Left hindlimb (tissue), 1 donor: ENCODE measurements at regions not wholly inside any gene's neighbourhood (a gene's known extent, or its start where the extent isn't known, plus 50 kb on each side); places are given as distances from the start of the nearest gene placed in this dataset.

Experiments
- DNase-seq: peaks from one replicate; pipeline ENCODE4 v3.0.0-alpha.2; 2018

GRCh38 chr16:50954469-50954868 is 196.6 kb downstream of the SALL1 start:
- DNase-seq = no peak

GRCh38 chr16:50953290-50953689 is 197.8 kb downstream of the SALL1 start:
- no peak for DNase-seq

DNA sequence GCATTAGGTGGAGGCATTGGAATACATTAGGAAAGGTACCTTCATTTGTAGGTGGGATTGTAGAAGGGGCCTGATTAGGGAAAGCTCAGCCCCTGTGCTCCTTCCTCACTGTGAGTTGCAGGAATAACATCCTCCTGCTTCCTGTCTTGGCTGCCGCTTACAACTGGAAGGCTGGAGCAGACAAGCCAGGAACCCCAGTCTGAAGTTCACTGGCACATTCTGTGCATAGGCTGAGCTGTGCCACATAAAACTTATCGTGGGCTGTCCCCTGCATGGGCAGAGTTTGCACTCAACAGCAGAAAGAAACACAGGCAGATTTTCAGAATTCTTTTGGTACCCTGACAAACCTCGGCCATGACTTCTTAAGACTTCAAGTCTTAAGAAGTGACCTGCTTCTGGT is 200.1 kb downstream of the SALL1 start:
- DNase-seq = no peak

GRCh38 chr16:50948268-50948930 is 202.7 kb downstream of the SALL1 start:
- no peak for DNase-seq

DNA sequence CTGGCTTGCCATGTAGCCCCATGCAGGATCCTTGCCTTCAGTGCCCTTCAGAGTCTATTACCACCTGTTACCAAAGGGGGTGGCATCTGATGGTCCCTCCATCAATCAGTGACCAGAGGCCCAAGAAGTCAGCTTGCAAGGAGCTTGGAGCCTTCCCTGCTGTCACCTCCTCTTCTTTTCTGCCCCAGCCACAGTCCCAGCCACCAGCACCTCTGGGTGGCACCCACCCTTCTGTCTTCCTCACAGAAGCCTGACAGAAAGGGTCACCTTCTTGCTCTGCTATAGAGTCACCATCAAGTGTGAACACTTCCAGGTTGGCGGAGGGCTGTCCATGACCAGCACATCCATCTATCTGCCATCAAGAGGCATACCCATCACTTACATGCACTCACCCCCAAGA is 203.2 kb downstream of the SALL1 start:
- no peak for DNase-seq

- DNase-seq = no peak
These were observed 204.5 kb downstream of the SALL1 start for GRCh38 chr16:50946606-50947005.

DNA sequence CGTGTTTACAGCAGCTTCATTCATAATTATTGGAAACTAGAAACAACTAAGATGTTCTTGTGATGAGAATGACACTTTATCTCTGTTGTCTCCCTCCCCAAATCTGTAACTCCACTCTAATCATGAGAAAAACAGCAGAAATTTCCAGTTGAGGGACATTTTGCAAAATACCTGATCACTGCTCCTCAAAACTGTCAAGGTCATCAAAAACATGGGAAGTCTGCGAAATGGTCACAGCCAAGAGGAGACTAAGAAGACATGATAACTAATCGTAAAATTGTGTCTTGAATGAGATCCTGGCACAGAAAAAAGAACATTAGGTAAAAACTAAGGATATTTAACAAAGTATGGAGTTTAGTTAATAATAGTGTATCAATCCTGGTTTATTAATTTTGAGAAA is 204.2 kb downstream of the CYLD start:
- DNase-seq = no peak

GRCh38 chr16:50945171-50945570 is 203.3 kb downstream of the CYLD start:
- no peak for DNase-seq

DNA sequence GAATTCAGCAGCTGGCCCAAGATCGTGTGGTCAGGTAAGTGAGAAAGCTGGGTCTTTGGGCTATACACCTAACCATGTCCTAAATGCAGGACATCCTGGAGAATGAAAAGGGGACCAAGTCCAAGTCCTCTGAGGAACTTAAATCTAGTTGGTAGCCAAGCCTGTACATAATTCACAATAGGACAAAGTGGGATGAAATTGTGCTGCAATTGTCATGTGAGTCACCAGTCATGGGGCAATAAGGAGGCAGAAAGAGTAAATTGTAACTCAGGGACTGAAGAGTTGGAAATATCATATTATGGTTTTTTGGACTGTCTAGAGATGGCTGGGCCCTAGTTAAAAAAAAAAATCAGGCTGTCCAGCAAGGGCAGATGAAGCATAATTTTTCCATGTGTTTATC is 202.6 kb downstream of the CYLD start:
- no peak for DNase-seq

- DNase-seq = no peak
These were observed 202.1 kb downstream of the CYLD start for GRCh38 chr16:50944033-50944432.

DNA sequence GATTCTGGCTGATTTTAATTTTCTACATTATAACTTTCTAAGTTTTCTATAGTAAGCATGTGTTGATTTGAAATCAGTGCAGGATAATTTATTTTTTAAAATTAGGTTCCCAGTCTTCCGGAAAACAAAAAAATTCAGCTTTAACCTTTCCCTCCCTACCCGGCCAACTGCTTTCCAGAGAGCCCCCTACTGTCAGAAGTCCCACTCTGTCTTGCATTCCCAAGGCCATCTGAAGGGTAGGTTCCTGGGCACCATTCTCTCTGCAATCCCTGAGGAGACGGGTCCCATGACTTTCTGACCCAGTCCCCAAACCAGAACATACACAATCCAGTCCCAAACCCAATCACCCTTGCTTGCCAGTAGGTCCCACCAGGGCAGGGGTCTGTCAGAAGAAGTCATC is 200.3 kb downstream of the CYLD start:
- no peak for DNase-seq

GRCh38 chr16:50941681-50942080 is 199.8 kb downstream of the CYLD start:
- DNase-seq = no peak

- DNase-seq = no peak
These were observed 198.5 kb downstream of the CYLD start for GRCh38 chr16:50940275-50940854.

DNA sequence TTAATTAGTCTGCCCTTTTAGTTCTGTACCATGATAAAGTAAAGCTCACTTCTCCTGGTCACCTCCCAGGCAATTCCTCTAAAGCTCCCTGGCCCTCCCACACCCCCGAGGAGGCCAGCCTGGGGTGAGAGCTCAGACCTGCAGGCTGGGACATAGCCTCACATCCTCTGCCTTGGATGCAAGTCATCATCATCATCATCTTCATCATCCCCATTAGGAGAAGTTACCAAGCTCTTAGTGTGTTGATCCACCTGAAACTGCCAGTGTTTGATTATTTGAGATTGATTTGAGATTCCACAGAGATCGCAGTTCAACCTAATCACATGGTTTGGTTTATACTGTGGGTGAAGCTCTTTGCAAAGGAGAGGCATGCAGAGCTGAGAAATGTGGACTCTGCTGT is 197.5 kb downstream of the CYLD start:
- no peak for DNase-seq

- no peak for DNase-seq
These were observed 197.0 kb downstream of the CYLD start for GRCh38 chr16:50938932-50939331.

DNA sequence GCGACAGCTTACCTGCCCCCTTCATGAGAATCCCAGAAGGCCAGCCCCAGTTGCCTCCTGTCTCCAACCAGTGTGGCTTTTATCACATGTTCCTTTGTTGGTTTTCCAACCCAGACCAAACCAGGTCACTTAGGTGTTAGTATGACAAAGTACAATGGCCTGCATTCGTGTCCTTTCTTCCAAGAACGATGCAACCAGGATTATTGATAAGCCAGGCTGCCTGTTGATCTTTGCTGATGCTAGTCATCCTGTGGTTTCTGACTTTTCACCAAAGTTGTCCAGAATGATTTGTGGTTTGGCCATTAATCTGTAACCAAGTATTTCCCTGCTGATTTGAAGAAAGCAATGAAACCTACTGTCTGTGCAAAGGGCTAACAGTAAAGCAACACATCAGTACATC is 191.4 kb downstream of the CYLD start:
- no peak for DNase-seq

- no peak for DNase-seq
These were observed 190.6 kb downstream of the CYLD start for GRCh38 chr16:50932348-50932935.

GRCh38 chr16:50928065-50928464 is 186.2 kb downstream of the CYLD start:
- no peak for DNase-seq

GRCh38 chr16:50925758-50926357 is 184.0 kb downstream of the CYLD start:
- DNase-seq = no peak

DNA sequence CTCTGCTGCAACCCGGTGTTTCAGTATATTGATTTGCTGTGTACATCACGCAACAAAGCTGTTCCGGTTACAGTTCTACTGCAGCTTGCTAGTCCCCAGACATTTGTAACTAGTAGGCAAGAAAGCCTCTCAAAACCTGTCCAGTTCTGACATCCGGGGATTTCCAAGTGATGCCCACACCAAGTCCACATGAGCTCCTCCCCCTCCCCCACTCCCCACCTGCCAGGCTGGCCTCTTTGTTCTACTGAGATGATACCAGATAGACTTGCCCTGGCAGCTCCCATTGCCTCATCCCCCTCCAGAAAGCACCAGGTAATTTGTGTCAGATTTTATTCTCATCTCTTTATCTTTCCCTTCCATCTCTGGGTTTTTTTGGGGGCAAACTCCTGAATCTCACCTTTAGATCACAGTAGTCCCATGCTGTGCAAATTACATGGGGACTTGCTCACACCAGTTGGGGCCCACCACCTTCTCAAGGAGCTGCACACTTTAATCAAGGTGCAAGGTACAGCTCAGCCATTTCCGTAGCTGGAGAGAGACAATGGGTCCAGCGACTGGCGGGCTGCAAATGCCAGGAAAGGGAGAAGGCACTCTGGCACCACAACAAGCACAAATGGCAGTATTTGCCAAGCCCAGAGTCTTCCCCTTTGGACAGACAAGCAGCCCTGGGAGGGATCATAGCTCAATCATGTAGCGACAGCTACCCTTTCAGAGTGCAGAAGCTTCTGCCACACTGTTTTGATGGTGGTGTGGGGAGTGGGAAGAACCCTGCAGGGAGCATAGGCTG is 183.1 kb downstream of the CYLD start:
- no peak for DNase-seq

DNA sequence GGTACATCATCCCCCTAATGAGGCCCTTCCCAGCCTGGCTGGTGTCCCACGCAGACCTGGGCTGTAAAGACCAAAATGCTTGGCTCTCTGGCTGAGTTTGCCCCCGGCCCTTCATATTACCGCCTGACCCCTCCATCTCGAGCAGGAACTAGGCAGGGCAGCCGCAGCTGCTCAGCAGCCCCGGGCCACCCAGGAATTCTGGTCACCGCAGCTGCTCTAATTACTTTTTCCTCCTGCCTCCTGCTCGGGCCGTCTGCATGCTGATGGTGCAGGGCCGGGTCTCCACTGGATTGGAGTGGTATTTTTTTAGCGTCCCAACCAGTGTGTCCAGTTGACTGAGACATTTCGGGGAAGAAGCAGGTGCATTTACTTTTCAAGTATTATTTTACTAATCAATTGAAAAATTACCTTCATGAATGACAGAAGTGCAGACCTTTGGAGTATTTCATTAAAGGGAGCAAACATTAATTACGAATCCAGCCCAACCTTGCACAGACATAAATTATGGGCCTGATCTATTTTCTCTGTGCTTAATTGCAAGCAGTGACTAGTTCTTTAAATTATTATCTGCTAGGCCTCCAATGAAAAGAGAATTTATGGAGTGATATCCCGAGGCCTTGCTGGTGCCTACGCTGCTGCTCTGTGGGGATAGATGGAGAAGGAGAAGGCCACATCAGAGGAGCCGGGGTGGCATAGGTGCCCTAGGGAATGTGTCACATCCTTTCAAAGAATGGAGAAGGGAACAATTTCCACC is 176.2 kb downstream of the CYLD start:
- DNase-seq = no peak

GRCh38 chr16:50916040-50916439 is 174.2 kb downstream of the CYLD start:
- DNase-seq = no peak

DNA sequence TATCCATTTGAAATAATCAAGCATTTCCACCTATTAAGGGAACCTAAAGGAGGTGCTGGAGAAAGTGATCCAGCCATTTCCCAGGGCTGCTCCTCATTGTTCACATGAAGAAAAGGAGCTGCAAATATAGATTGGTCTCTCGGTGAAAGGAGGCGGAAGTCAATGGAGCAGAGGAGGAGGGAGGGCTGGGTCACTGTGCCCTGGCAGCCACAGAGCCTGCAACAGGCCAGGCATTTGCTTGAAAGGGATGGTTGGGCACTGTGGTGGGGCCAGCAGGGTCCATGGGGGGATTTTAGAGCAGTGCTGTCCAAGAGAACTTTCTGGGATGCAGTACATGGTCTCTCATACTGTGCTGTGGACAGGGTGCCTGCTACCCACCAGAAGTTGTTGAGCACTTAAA is 173.2 kb downstream of the CYLD start:
- DNase-seq = no peak
